WTC11 (cell line): ENCODE measurements at regions not wholly inside any gene's neighbourhood (a gene's known extent, or its start where the extent isn't known, plus 50 kb on each side); places are given as distances from the start of the nearest gene placed in this dataset.
A peak's percentile ranks its signal among the peaks of the same experiment; 100 is the strongest.
"Not testable (repeated sequence)": the region's sequence is repeated elsewhere in the genome, so short reads cannot be mapped to it uniquely, and the experiment has no call there.

Source experiments
- ATAC-seq: fragments of 200-7000 bp; cut with Tn5 transposase; 2 replicates; pipeline ENCODE4 v1.10.0; 2021; ENCODE audit warnings: mild to moderate bottlenecking, moderate library complexity
- CTCF ChIA-PET: fragments of 300-600 bp; sonication (Branson Sonifier 250); formaldehyde crosslinking; loops from one replicate; lab custom pipeline; 2021; ENCODE audit warnings: antibody characterized with exemption; lab: Charles Lee
- POLR2A ChIA-PET: fragments of 350-600 bp; sonication (Branson Sonifier 250); formaldehyde crosslinking; loops from one replicate; lab custom pipeline; 2021; ENCODE audit warnings: antibody characterized with exemption; lab: Charles Lee
- DNase-seq: peaks from one replicate; pipeline ENCODE4 v3.0.0; 2021; ENCODE audit warnings: low spot score
- H3K27ac Mint-ChIP-seq: 2 replicates; pipeline ENCODE4 v1.8.0; 2021; ENCODE audit warnings: mixed read lengths
- H3K27me3 Mint-ChIP-seq: 2 replicates; pipeline ENCODE4 v1.8.0; 2021; ENCODE audit warnings: low read depth, mild to moderate bottlenecking, moderate library complexity, mixed read lengths
- H3K36me3 Mint-ChIP-seq: 2 replicates; pipeline ENCODE4 v1.8.0; 2021; ENCODE audit warnings: mixed read lengths
- H3K4me1 Mint-ChIP-seq: 2 replicates; pipeline ENCODE4 v1.8.0; 2022; ENCODE audit warnings: mixed read lengths
- H3K4me3 Mint-ChIP-seq: 2 replicates; pipeline ENCODE4 v1.8.0; 2021; ENCODE audit warnings: mild to moderate bottlenecking, moderate library complexity, mixed read lengths
- H3K9me3 Mint-ChIP-seq: 2 replicates; pipeline ENCODE4 v1.8.0; 2021; ENCODE audit warnings: mixed read lengths
- CTCF ChIP-seq: fragments of 200-600 bp; IDR thresholded peaks from 2 replicates; pipeline ENCODE4 v1.8.0; 2022; ENCODE audit warnings: antibody characterized with exemption
- FOXP1 ChIP-seq: sonication (generic); formaldehyde crosslinking; IDR thresholded peaks from 2 replicates; pipeline ENCODE4 v1.8.0; 2022; ENCODE audit warnings: missing genetic modification reagents, mild to moderate bottlenecking, moderate library complexity, borderline replicate concordance
- GTF2I ChIP-seq: fragments of 250-450 bp; sonication (Bioruptor Pico); conservative IDR thresholded peaks from 2 replicates; pipeline ENCODE4 v1.4.0; 2021; ENCODE audit warnings: mild to moderate bottlenecking
- ZNF219 ChIP-seq: sonication (generic); formaldehyde crosslinking; IDR thresholded peaks from 2 replicates; pipeline ENCODE4 v1.8.0; 2023; ENCODE audit warnings: missing genetic modification reagents, mild to moderate bottlenecking, borderline replicate concordance
- ZNF232 ChIP-seq: sonication (generic); formaldehyde crosslinking; IDR thresholded peaks from 2 replicates; pipeline ENCODE4 v1.8.0; 2022; ENCODE audit warnings: mild to moderate bottlenecking, missing genetic modification reagents
- ZNF532 ChIP-seq: fragments of 250-450 bp; sonication (Bioruptor Pico); IDR thresholded peaks from 2 replicates; pipeline ENCODE4 v1.9.0; 2021; ENCODE audit warnings: mild to moderate bottlenecking, borderline replicate concordance

GRCh38 chr11:94235772-94236171 is 68.6 kb upstream of the IZUMO1R start:
- H3K36me3 Mint-ChIP-seq, DNase-seq, H3K27me3 Mint-ChIP-seq, POLR2A ChIA-PET, ATAC-seq, H3K4me3 Mint-ChIP-seq, H3K4me1 Mint-ChIP-seq, CTCF ChIA-PET, H3K27ac Mint-ChIP-seq: not testable (repeated sequence)
- H3K9me3 Mint-ChIP-seq, result peaks cover 13% of the 10 kb centered on the region

GRCh38 chr11:94236416-94236815 is 68.0 kb upstream of the IZUMO1R start:
- H3K27me3 Mint-ChIP-seq, DNase-seq, H3K27ac Mint-ChIP-seq, H3K9me3 Mint-ChIP-seq, H3K4me3 Mint-ChIP-seq, H3K4me1 Mint-ChIP-seq, POLR2A ChIA-PET, H3K36me3 Mint-ChIP-seq, ATAC-seq: not testable (repeated sequence)
- CTCF ChIA-PET, result interaction anchor here (2.5 kb wide), 1 partner anchor 53 kb away, joined by 30 read pairs; no protein-coding TSS in a partner anchor

GRCh38 chr11:94237447-94238153 is 66.8 kb upstream of the IZUMO1R start:
- CTCF ChIA-PET, result interaction anchor here (0.6 to 2.5 kb wide), 6 partner anchors 23 to 342 kb away, joined by 3 to 30 read pairs (median 4); no protein-coding TSS in a partner anchor
- H3K4me3 Mint-ChIP-seq, H3K27me3 Mint-ChIP-seq, ATAC-seq, H3K9me3 Mint-ChIP-seq, H3K27ac Mint-ChIP-seq, H3K36me3 Mint-ChIP-seq, H3K4me1 Mint-ChIP-seq, POLR2A ChIA-PET: not testable (repeated sequence)
- peak; percentile 72 for DNase-seq
- 0 out of 2 replicates have a peak, but pooled peaks have one; percentile 23 for TF ChIP-seq CTCF

GRCh38 chr11:94238154-94238735 is 66.1 kb upstream of the IZUMO1R start:
- H3K4me1 Mint-ChIP-seq, ATAC-seq, H3K27ac Mint-ChIP-seq, H3K4me3 Mint-ChIP-seq, H3K27me3 Mint-ChIP-seq: not testable (repeated sequence)
- TF ChIP-seq ZNF532, result peak; percentile 46; the same call in 1 of the 2 replicates
- TF ChIP-seq FOXP1, result peak; percentile 49; the same call in 1 of the 2 replicates
- TF ChIP-seq, all 79 proteins: peak for 2; not testable (repeated sequence) for 77
- DNase-seq, H3K9me3 Mint-ChIP-seq, POLR2A ChIA-PET, H3K36me3 Mint-ChIP-seq: not testable (repeated sequence)
- CTCF ChIA-PET, result interaction anchor here (0.7 to 2.5 kb wide), 5 partner anchors 23 to 343 kb away, joined by 3 to 30 read pairs (median 4); no protein-coding TSS in a partner anchor

DNA sequence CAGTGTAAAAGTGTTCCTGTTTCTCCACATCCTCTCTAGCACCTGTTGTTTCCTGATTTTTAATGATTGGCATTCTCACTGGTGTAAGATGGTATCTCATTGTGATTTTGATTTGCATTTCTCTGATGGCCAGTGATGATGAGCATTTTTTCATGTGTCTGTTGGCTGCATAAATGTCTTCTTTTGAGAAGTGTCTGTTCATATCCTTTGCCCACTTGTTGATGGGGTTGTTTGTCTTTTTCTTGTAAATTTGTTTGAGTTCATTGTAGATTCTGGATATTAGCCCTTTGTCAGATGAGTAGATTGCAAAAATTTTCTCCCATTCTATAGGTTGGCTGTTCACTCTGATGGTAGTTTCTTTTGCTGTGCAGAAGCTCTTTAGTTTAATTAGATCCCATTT is 65.6 kb upstream of the IZUMO1R start:
- DNase-seq, H3K27ac Mint-ChIP-seq, H3K36me3 Mint-ChIP-seq, H3K4me1 Mint-ChIP-seq, H3K27me3 Mint-ChIP-seq, ATAC-seq, POLR2A ChIA-PET, H3K9me3 Mint-ChIP-seq, H3K4me3 Mint-ChIP-seq: not testable (repeated sequence)
- CTCF ChIA-PET, result interaction anchor here (1.9 to 2.5 kb wide), 2 partner anchors 55 to 343 kb away, joined by 13 to 30 read pairs; no protein-coding TSS in a partner anchor

GRCh38 chr11:94241896-94242295 is 62.5 kb upstream of the IZUMO1R start:
- Mint-ChIP-seq H3K27me3 (peaks cover 7% of the 10 kb centered on the region; the same call in 1 of the 2 replicates), H3K27ac (no peak overlapping the region), H3K4me1 (no peaks in the 10 kb centered on the region), H3K9me3 (no peaks in the 10 kb centered on the region), H3K4me3 (no peak overlapping the region), H3K36me3 (no peaks in the 10 kb centered on the region)
- no peak for ATAC-seq
- DNase-seq, result no peak
- ChIA-PET CTCF (no interaction called here), POLR2A (no interaction called here)
- TF ChIP-seq GTF2I (CRISPR knock-in tag), result no peak
- TF ChIP-seq ZNF232, result no peak
- TF ChIP-seq ZNF219, result no peak
